ENCODE measurements at regions not wholly inside any gene's neighbourhood (a gene's known extent, or its start where the extent isn't known, plus 50 kb on each side); places are given as distances from the start of the nearest gene placed in this dataset.

- no peak for TF ChIP-seq CTCF (conservative IDR thresholded peaks at IDR 0.05; ENCODE audit: control insufficient read depth, insufficient read depth, low read depth, low read length)
- no peak for DNase-seq (ENCODE audit: low read depth)
Observed at GRCh38 chr2:64234150-64234549, 89.9 kb upstream of the PELI1 start.

GRCh38 chr2:64234785-64235184 is 90.6 kb upstream of the PELI1 start:
- no peak overlapping the region for H3K4me3 ChIP-seq (ENCODE audit: control insufficient read depth, low read depth, low read length)
- TF ChIP-seq CTCF (conservative IDR thresholded peaks at IDR 0.05; ENCODE audit: control insufficient read depth, insufficient read depth, low read depth, low read length): no peak
- no peak for DNase-seq (ENCODE audit: low read depth)

More at GRCh38 chr2:64234150-64234549, 89.9 kb upstream of the PELI1 start:
- H3K4me3 ChIP-seq (ENCODE audit: control insufficient read depth, low read depth, low read length): no peak overlapping the region

- no peak for TF ChIP-seq CTCF (conservative IDR thresholded peaks at IDR 0.05; ENCODE audit: control insufficient read depth, insufficient read depth, low read depth, low read length)
Observed at GRCh38 chr2:64237266-64237665, 93.0 kb upstream of the PELI1 start.

GRCh38 chr2:64238799-64239198 is 94.6 kb upstream of the PELI1 start:
- no peak for TF ChIP-seq CTCF (conservative IDR thresholded peaks at IDR 0.05; ENCODE audit: control insufficient read depth, insufficient read depth, low read depth, low read length)
- H3K4me3 ChIP-seq (ENCODE audit: control insufficient read depth, low read depth, low read length): no peak overlapping the region
- no peak for DNase-seq (ENCODE audit: low read depth)

More at GRCh38 chr2:64237266-64237665, 93.0 kb upstream of the PELI1 start:
- DNase-seq (ENCODE audit: low read depth): no peak
- no peak overlapping the region for H3K4me3 ChIP-seq (ENCODE audit: control insufficient read depth, low read depth, low read length)

GRCh38 chr2:64243081-64244036 is 99.1 kb upstream of the PELI1 start:
- H3K4me3 ChIP-seq (ENCODE audit: control insufficient read depth, low read depth, low read length): no peak overlapping the region
- no peak for TF ChIP-seq CTCF (conservative IDR thresholded peaks at IDR 0.05; ENCODE audit: control insufficient read depth, insufficient read depth, low read depth, low read length)
- no peak for DNase-seq (ENCODE audit: low read depth)

- no peak for TF ChIP-seq CTCF (conservative IDR thresholded peaks at IDR 0.05; ENCODE audit: control insufficient read depth, insufficient read depth, low read depth, low read length)
- DNase-seq (ENCODE audit: low read depth): no peak
- H3K4me3 ChIP-seq (ENCODE audit: control insufficient read depth, low read depth, low read length): no peak overlapping the region
Observed at GRCh38 chr2:64244037-64244416, 99.8 kb upstream of the PELI1 start.
